Transverse colon (tissue), 4 donors: ENCODE measurements at regions not wholly inside any gene's neighbourhood (a gene's known extent, or its start where the extent isn't known, plus 50 kb on each side); places are given as distances from the start of the nearest gene placed in this dataset.

Experiments
- DNase-seq: peaks from one replicate; pipeline ENCODE4 v3.0.0-alpha.2; 2019
- H3K27ac ChIP-seq, 4 donors: fragments of 200-600 bp; sonication (generic); 2 replicates each; pipeline ENCODE4 v1.5.1; 2016 to 2018; ENCODE audit warnings: inconsistent platforms in 4 of 4
- H3K27me3 ChIP-seq: fragments of 200-600 bp; sonication (generic); 2 replicates; pipeline ENCODE4 v1.5.1; 2017; ENCODE audit warnings: inconsistent platforms
- H3K36me3 ChIP-seq, 4 donors: fragments of 200-600 bp; sonication (generic); 2 replicates each; pipeline ENCODE4 v1.5.1; 2017 to 2019; ENCODE audit warnings: inconsistent platforms in 4 of 4
- H3K4me1 ChIP-seq, 4 donors: fragments of 200-600 bp; sonication (generic); 2 replicates each; pipeline ENCODE4 v1.5.1; 2017 to 2020; ENCODE audit warnings: inconsistent platforms in 4 of 4
- H3K4me3 ChIP-seq, 4 donors: fragments of 200-600 bp; sonication (generic); 1 replicate in 1 of 4; 2 replicates in 3 of 4; pipeline versions ENCODE4 v1.5.1 to v1.6.1; 2017 to 2019; ENCODE audit warnings: inconsistent platforms in 4 of 4
- H3K9me3 ChIP-seq, 2 donors: fragments of 200-600 bp; sonication (generic); 2 replicates each; pipeline ENCODE4 v1.5.1; 2017 to 2019; ENCODE audit warnings: inconsistent platforms in 2 of 2
- CTCF ChIP-seq, 5 experiments: fragments of 200-600 bp in 3 of 5; fragments of 450-650 bp in 2 of 5; sonication (generic) in 3 of 5; IDR thresholded peaks; 1 replicate in 2 of 5; 2 replicates in 3 of 5; pipeline ENCODE4 v1.5.1; 2016 to 2017; ENCODE audit warnings: antibody characterized with exemption in 5 of 5, inconsistent platforms in 3 of 5, mild to moderate bottlenecking in 2 of 5, moderate library complexity in 1 of 5
- EP300 ChIP-seq: sonication (generic); formaldehyde crosslinking; IDR thresholded peaks from one replicate; pipeline ENCODE4 v1.6.1; 2017; ENCODE audit warnings: antibody characterized with exemption, low read depth
- POLR2A ChIP-seq: fragments of 450-650 bp; IDR thresholded peaks from one replicate; pipeline ENCODE4 v1.6.1; 2016; ENCODE audit warnings: antibody characterized with exemption, mild to moderate bottlenecking, moderate library complexity
- POLR2AphosphoS5 ChIP-seq, 3 donors: sonication (generic); formaldehyde crosslinking; IDR thresholded peaks; one replicate each; pipeline ENCODE4 v1.6.1; 2016; ENCODE audit warnings: antibody characterized with exemption in 3 of 3
- WGBS, 2 donors: methylation state at CpG; one replicate each; pipeline ENCODE4 v1.1.5; 2018; ENCODE audit warnings: low coverage in 1 of 2; 5-methylcytosine and 5-hydroxymethylcytosine counted together
- in situ Hi-C, 4 donors: fragments of 200-750 bp; cut with MboI; loops; one replicate each; pipeline versions ENCODE4 v1.15.0 to v1.15.1; 2017; ENCODE audit warnings: low sequenced_read_pairs in 3 of 4, low pct_ligation_motif_present in 1 of 4, low pct_unique_long_range_greater_than_20kb in 1 of 4
- intact Hi-C: fragments of 100-400 bp; cut with DNase I; formaldehyde crosslinking; loops from one replicate; pipeline ENCODE4 v1.15.1; 2023; ENCODE audit warnings: low total_unique reads

- Histone ChIP-seq H3K9me3 (no peaks in the 10 kb centered on the region), H3K36me3 (no peaks in the 10 kb centered on the region), H3K27me3 (no peaks in the 10 kb centered on the region), H3K4me3 (no peak overlapping the region), H3K27ac (peak overlapping the region in 3 of 4 donors; percentile 68 to 84 (median 72)), H3K4me1 (peaks cover 5 to 66% (median 36%) of the 10 kb centered on the region in 4 donors)
- no peak for DNase-seq
- WGBS, 2 donors, result 73 to 84% methylated on average over 7 to 8 of the region's 8 CpGs
- intact Hi-C loops, result no loop called here
- TF ChIP-seq POLR2A (no peak), CTCF (IDR thresholded peaks at IDR 0.05) (no peak), EP300 (no peak)
- in situ Hi-C loops, result no loop called here
Observed at GRCh38 chr19:34308381-34309367, 54.3 kb downstream of the GARRE1 start.

- TF ChIP-seq EP300, result no peak
- TF ChIP-seq POLR2A, result no peak
- TF ChIP-seq CTCF (IDR thresholded peaks at IDR 0.05), result no peak
- TF ChIP-seq POLR2AphosphoS5 (IDR thresholded peaks at IDR 0.05), result no peak
- in situ Hi-C loops (no loop called here), intact Hi-C loops (no loop called here)
- H3K27ac ChIP-seq, result peak overlapping the region; percentile 63 to 84 (median 70)
- DNase-seq, result no peak
- H3K9me3 ChIP-seq, result no peaks in the 10 kb centered on the region
- H3K27me3 ChIP-seq, result no peaks in the 10 kb centered on the region
- no peak overlapping the region for H3K4me3 ChIP-seq
- 89 to 95% methylated on average over 4 to 6 of the region's 6 CpGs for WGBS, 2 donors
- peaks cover 5 to 64% (median 36%) of the 10 kb centered on the region in 4 donors for H3K4me1 ChIP-seq
- no peaks in the 10 kb centered on the region for H3K36me3 ChIP-seq
Observed at GRCh38 chr19:34309368-34310138, 55.2 kb downstream of the GARRE1 start.

GRCh38 chr19:34310494-34310981 is 54.5 kb upstream of the GPI start:
- intact Hi-C loops (no loop called here), in situ Hi-C loops (no loop called here)
- peaks cover 5 to 61% (median 35%) of the 10 kb centered on the region in 4 donors for H3K4me1 ChIP-seq
- no peak overlapping the region for H3K4me3 ChIP-seq
- TF ChIP-seq POLR2AphosphoS5 (IDR thresholded peaks at IDR 0.05) (peak in 1 of 3 donors; percentile 31), EP300 (no peak), POLR2A (no peak), CTCF (IDR thresholded peaks at IDR 0.05) (no peak)
- peak; percentile 50 for DNase-seq
- H3K27ac ChIP-seq, result peak overlapping the region; percentile 63 to 84 (median 70)
- H3K9me3 ChIP-seq, result no peaks in the 10 kb centered on the region
- H3K36me3 ChIP-seq, result no peaks in the 10 kb centered on the region
- WGBS, 2 donors, result 49% methylated on average over 6 of the region's 6 CpGs; no CpG with 5 or more reads in 1 of the 2 donors
- no peaks in the 10 kb centered on the region for H3K27me3 ChIP-seq

- H3K4me1 ChIP-seq, result peaks cover 13 to 65% (median 36%) of the 10 kb centered on the region in 4 donors
- peak overlapping the region; percentile 55 to 84 (median 66) for H3K27ac ChIP-seq
- intact Hi-C loops, result no loop called here
- H3K9me3 ChIP-seq, result no peaks in the 10 kb centered on the region
- WGBS, 2 donors, result 21 to 60% methylated on average over 2 to 6 of the region's 6 CpGs
- no peaks in the 10 kb centered on the region for H3K36me3 ChIP-seq
- no peak for TF ChIP-seq POLR2A
- TF ChIP-seq CTCF (IDR thresholded peaks at IDR 0.05), result no peak
- peak in 2 of 3 donors; percentile 17 to 33 for TF ChIP-seq POLR2AphosphoS5 (IDR thresholded peaks at IDR 0.05)
- no peak for TF ChIP-seq EP300
- no peaks in the 10 kb centered on the region for H3K27me3 ChIP-seq
- peak; percentile 63 for DNase-seq
- no peak overlapping the region for H3K4me3 ChIP-seq
- in situ Hi-C loops, result no loop called here
Observed at GRCh38 chr19:34313188-34313587, 51.8 kb upstream of the GPI start.
